AG09309 (cell line): ENCODE measurements at regions not wholly inside any gene's neighbourhood (a gene's known extent, or its start where the extent isn't known, plus 50 kb on each side); places are given as distances from the start of the nearest gene placed in this dataset.

Experiments used
- DNase-seq: peaks from one replicate; pipeline ENCODE4 v3.0.0-alpha.2; 2010; ENCODE audit warnings: low read depth
- H3K4me3 ChIP-seq: 2 replicates; pipeline ENCODE4 v1.5.1; 2011; ENCODE audit warnings: mild to moderate bottlenecking, low read depth, low read length, moderate library complexity; ENCODE audit not compliant: control insufficient read depth
- CTCF ChIP-seq: IDR thresholded peaks from 2 replicates; pipeline ENCODE4 v1.5.1; 2011; ENCODE audit warnings: mild to moderate bottlenecking, low read depth, low read length, inconsistent platforms; ENCODE audit not compliant: insufficient read depth, control insufficient read depth; ENCODE audit errors: missing control alignments

GRCh38 chr21:35414507-35415139 is 365.5 kb upstream of the RUNX1 start:
- no peak for DNase-seq
- no peak for TF ChIP-seq CTCF
- H3K4me3 ChIP-seq: no peak overlapping the region

GRCh38 chr21:35414056-35414455 is 365.0 kb upstream of the RUNX1 start:
- H3K4me3 ChIP-seq: no peak overlapping the region
- no peak for TF ChIP-seq CTCF
- no peak for DNase-seq

GRCh38 chr21:35412231-35412630 is 363.1 kb upstream of the RUNX1 start:
- H3K4me3 ChIP-seq: no peak overlapping the region
- no peak for TF ChIP-seq CTCF
- DNase-seq: no peak

- DNase-seq: no peak
Observed at GRCh38 chr21:35411434-35411833, 362.3 kb upstream of the RUNX1 start.

GRCh38 chr21:35410656-35411055 is 361.6 kb upstream of the RUNX1 start:
- TF ChIP-seq CTCF: no peak
- no peak overlapping the region for H3K4me3 ChIP-seq
- no peak for DNase-seq

More at GRCh38 chr21:35411434-35411833, 362.3 kb upstream of the RUNX1 start:
- no peak overlapping the region for H3K4me3 ChIP-seq
- no peak for TF ChIP-seq CTCF

GRCh38 chr21:35410123-35410522 is 361.0 kb upstream of the RUNX1 start:
- DNase-seq: no peak
- no peak for TF ChIP-seq CTCF
- no peak overlapping the region for H3K4me3 ChIP-seq

- TF ChIP-seq CTCF: no peak
- H3K4me3 ChIP-seq: peak overlapping the region; percentile 24
- DNase-seq: no peak
Observed at GRCh38 chr21:35408401-35408800, 359.3 kb upstream of the RUNX1 start.
